GM12892 (cell line): ENCODE measurements at regions not wholly inside any gene's neighbourhood (a gene's known extent, or its start where the extent isn't known, plus 50 kb on each side); places are given as distances from the start of the nearest gene placed in this dataset.

Experiments used
- DNase-seq: peaks from one replicate; pipeline ENCODE4 v3.0.0; 2011; ENCODE audit not compliant: insufficient read length
- FAIRE-seq: peaks from 2 replicates; lab custom pipeline; 2011; peaks lifted over from hg19 to GRCh38; lab: Jason Lieb, UNC
- POLR2A ChIP-seq: IDR thresholded peaks from 2 replicates; pipeline ENCODE4 v1.6.1; 2011; ENCODE audit warnings: low read depth, low read length, control low read depth
- POLR2AphosphoS5 ChIP-seq: IDR thresholded peaks from 2 replicates; pipeline ENCODE4 v1.6.1; 2011; ENCODE audit warnings: low read depth, low read length, control low read depth
- TAF1 ChIP-seq: IDR thresholded peaks from 2 replicates; pipeline ENCODE4 v1.6.1; 2011; ENCODE audit warnings: low read depth, mild to moderate bottlenecking, control low read depth, low read length, borderline replicate concordance

DNA sequence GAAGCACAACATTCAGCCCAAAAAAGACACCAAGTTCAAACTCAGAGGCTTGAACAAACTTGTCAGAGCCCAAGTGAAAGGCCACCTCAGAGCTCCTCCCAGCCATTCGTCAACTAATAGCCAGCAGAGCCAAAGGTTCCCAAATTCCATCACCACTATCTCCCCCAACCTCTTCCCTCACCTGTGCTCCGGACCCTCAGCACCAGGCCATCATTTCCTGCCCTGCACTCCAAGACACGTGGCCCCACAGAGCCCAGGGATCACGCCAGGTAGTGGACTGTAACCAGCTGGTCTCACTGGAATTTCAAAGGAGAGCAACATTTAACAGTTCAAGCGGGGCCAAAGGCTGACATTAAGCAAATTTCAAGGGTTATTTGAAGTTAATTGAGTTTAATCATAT is 245.2 kb upstream of the IGF1R start:
- TF ChIP-seq POLR2AphosphoS5 = no peak
- no peak for TF ChIP-seq POLR2A
- TF ChIP-seq TAF1 = no peak
- DNase-seq (no peak), FAIRE-seq (no peak)

GRCh38 chr15:98403569-98403968 is 244.8 kb upstream of the IGF1R start:
- TF ChIP-seq POLR2A = no peak
- no peak for TF ChIP-seq TAF1
- TF ChIP-seq POLR2AphosphoS5 = no peak
- FAIRE-seq (no peak), DNase-seq (no peak)

DNA sequence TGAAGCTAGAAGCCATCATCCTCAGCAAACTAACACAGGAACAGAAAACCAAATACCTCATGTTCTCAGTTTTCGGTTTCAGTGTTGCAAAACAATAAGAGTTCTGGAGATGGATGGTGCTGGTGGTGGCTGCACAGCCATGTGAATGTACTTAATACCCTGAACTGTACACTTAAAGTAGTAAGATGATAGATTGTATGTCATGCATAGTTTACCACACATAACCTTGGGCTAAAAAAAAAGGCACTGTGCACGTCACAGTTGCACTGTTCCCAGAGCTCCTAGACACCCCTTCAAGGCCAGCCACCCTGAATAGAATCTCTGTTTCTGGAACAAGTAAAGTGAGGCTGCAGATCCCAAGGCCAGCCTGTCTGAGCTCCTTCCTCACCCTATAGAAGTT is 243.3 kb upstream of the IGF1R start:
- TF ChIP-seq POLR2AphosphoS5 (no peak), TAF1 (no peak), POLR2A (no peak)
- DNase-seq (no peak), FAIRE-seq (no peak)

DNA sequence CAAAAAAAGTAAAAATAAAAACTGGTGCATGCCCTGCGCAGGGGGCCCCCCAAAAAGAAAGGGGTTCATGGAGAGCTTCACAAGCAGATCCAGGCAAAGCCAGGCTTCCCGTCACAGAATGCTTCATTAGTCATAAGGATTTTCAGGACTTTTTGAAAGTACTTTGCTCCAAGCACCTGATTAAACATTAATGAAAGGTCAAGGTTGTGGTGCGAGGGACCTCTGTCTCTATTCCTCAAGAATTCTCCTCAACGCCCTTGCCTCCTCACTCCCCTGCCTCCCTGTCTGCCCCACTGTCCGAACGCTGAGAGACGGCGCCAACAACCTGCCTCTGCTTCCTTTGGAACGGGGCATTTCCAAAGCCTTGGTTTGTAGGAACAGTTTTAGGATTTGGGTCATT is 240.1 kb upstream of the IGF1R start:
- TF ChIP-seq POLR2AphosphoS5 = no peak
- TF ChIP-seq TAF1 = no peak
- TF ChIP-seq POLR2A = no peak
- no peak for FAIRE-seq
- DNase-seq = no peak

GRCh38 chr15:98410328-98410727 is 238.0 kb upstream of the IGF1R start:
- FAIRE-seq = no peak

DNA sequence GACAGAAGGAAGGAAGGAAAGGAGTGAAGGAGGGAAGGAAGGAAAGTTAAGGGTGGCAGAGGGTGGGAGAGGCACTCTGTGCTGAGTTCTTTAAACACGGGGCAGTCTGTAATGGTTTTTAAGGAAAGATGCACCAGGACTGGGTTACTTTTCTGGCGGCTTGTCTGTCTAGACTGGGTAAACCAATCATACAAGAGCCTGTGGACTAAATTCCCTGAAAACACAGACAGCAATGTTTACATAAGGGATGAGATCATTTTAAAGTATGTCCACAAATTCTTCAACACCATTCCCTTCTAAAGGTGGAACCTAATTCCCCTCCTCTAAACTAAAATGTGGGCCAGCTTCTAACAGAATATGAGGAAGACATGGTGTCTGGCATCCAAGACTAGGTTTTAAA is 235.5 kb upstream of the IGF1R start:
- DNase-seq = no peak
- TF ChIP-seq TAF1 (no peak), POLR2A (no peak), POLR2AphosphoS5 (no peak)
- no peak for FAIRE-seq

More at GRCh38 chr15:98410328-98410727, 238.0 kb upstream of the IGF1R start:
- no peak for DNase-seq
- no peak for TF ChIP-seq POLR2AphosphoS5
- no peak for TF ChIP-seq POLR2A
- TF ChIP-seq TAF1 = no peak

DNA sequence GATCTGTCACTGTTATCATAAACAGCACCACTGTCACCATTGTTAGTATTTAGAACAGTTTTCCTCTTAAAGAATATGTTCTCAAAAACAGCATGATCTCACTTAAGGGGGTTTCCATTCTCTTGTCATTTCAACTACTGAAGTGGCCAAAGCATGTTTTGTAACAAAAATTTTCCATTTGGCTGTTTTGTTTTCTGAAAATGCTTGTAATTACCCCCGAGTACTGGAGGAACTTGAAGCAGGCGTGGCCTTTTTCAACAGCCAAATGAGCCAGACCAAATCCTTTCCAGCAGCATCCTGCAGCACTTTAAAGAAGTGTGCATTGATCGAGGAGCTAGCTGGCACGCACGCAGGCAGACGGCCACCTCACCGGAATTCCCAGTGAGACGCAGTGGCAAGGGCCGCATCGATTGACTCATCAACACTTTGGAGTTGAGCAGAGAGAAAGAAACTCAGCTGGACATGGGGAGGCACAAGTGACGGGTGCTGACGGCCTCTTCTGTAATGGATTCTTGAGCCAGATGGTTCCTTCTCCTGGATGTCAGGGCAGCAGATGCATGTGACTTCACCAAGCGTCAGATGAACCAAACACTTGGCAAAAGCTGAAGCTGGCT is 234.3 kb upstream of the IGF1R start:
- DNase-seq = no peak
- no peak for FAIRE-seq
- no peak for TF ChIP-seq POLR2AphosphoS5
- TF ChIP-seq TAF1 = no peak

DNA sequence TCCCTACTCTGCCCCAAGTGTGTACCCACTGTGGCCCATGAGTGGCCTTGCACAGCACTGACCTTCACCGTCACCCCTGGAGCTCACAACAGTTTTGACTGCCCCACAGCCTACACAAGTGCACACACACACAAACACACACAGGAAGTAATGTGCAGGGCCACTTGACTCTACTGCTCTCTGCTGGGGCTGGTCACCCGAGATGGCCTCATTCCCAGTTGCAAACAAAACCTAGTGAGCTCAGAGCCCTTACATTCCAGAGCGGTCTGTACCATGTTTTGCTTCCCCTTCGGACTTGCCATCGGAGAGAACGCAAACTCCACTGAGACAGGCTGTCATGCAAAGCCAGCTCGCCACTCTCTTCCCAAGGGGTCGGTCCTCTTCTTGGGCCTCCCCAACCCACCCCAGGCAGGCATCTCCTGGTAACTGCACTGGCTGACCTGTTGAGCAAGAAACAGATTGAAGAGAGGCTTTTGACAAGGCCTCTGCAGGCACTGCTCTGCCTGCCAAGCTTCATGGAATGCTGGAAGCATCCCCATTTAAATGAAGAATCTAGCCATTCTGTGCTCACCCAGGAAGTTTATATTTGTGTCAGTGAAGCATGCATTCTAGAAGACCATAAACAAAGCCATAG is 232.0 kb upstream of the IGF1R start:
- DNase-seq = no peak
- no peak for TF ChIP-seq POLR2AphosphoS5
- no peak for TF ChIP-seq POLR2A
- no peak for TF ChIP-seq TAF1
- FAIRE-seq = no peak

DNA sequence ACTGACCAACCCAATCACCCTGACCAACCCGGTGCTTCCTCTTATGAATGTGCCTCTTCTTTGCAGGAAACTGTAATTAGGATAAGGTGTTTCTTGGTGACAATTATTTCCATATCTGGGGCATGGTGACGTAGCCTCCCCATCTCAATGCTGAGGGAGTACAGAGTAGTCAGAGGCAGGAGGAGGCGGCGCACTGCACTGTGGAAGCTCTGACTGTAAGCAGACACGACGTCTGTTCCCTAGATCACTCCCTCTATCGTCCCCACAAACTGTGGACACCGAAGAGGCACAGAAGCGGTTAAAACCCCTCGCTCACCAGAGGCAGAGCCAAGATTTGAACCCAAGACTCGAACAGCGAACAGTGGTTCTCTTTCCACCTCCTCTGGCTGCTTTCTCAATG is 231.0 kb upstream of the IGF1R start:
- FAIRE-seq (no peak), DNase-seq (no peak)
- no peak for TF ChIP-seq TAF1

DNA sequence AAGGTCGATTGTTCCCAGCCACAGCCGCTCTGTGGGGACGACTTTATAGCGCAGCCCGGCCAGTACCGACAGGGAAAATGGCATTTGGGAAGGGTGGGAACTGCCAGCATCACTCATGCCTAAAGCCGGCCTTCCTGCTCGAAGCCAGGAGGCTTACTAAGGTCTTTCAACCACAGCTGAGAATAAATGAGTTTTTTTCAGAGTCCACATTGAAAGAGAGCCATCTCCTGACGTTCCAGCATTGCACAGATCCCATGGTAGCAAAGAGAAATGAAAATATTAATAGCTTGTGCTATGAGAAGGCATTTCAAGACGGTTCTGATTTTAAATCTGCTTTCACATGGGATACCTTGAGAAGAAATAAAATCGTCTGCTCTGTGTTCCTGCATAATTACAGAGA is 230.2 kb upstream of the IGF1R start:
- DNase-seq (no peak), FAIRE-seq (no peak)
- TF ChIP-seq POLR2AphosphoS5 = no peak

DNA sequence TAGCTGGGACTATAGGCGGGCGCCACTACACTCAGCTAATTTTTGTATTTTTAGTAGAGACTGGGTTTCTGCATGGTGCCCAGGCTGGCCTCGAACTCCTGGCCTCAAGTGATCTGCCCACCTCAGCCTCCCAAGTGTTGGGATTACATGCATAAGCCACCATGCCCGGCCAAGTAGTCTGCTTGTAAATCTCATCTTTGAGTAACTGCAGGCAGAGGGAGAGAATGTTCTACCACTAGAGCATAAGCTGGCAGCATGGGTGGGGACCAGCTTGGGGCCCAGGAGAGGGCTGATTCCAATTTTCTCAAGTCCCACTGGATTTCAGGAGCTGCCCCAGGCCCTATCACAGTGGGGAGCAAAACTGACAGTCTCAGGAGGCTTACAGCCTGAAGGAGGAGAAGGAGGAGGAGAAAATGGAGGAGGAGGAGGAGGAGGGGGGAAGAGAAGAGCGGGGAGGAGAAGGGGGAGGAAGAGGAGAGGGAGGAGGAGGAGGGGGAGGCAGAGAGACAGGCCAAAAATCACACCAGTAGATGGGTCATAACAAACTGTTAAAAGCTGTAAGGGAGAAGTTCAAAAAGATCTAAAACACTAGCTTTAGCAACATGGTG is 229.1 kb upstream of the IGF1R start:
- FAIRE-seq (no peak), DNase-seq (no peak)
- TF ChIP-seq POLR2AphosphoS5 (no peak), TAF1 (no peak), POLR2A (no peak)

DNA sequence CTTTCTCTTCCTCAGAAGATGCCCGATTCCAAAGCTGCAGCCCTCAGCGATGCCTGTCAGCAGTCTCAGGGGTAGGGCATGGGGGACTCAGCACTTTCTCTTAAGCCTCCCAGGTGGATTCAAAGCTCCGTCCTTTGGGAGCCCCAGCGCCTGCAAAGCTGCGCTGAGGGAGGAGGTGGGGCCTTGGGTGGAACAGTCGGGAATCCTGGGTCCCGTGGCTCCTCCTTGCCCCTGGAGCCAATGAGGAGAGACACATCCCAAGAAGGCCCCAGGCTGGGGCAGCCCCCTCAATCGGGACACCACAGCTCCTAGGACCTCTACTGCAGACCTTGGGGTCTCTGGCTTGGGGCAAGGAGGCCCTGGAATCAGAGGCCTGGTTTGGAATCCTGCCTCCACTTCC is 227.5 kb upstream of the IGF1R start:
- DNase-seq = no peak
- no peak for FAIRE-seq
- TF ChIP-seq POLR2AphosphoS5 (no peak), POLR2A (no peak), TAF1 (no peak)
